Heart left ventricle (tissue), 13 donors: ENCODE measurements at regions not wholly inside any gene's neighbourhood (a gene's known extent, or its start where the extent isn't known, plus 50 kb on each side); places are given as distances from the start of the nearest gene placed in this dataset.

ENCODE experiments used
- CTCF ChIP-seq, 12 donors: fragments of 200-600 bp; sonication (generic) in 4 of 12; IDR thresholded peaks; one replicate each; pipeline versions ENCODE4 v1.5.0 to v1.8.0; 2018 to 2022; ENCODE audit warnings: antibody characterized with exemption in 12 of 12, mild to moderate bottlenecking in 5 of 12
- POLR2A ChIP-seq, 2 donors: fragments of 450-650 bp; IDR thresholded peaks; one replicate each; pipeline ENCODE4 v1.6.1; 2017; ENCODE audit warnings: antibody characterized with exemption in 2 of 2, mild to moderate bottlenecking in 2 of 2, moderate library complexity in 2 of 2
- donor health status: ischemic (EF 13 %, LVEDD 7.1; RV severe dilation, severe dysfunction).
- donor health status: DM: no; HTN: yes; CAD: no.
- donor health status: DM: no; HTN: no; CAD: no.
- donor health status: ischemic (EF 25% LVEDD 6.9; RV normal size, moderate dysfunction).
- donor health status: ischemic (EF 25% LVEDD 5.7; RV mildly dilated, moderate dysfunction).
- donor health status: ischemic (EF 35%, LVEDD 5.7; RV mildly dilated, moderate dysfunction).
- donor health status: nonischemic (EF 11% LVEDD 7.7; RV severe dilation, severe dysfunction).
- donor health status: DM: yes; HTN: yes; CAD: no.
- donor health status: PGD.
- donor health status: ischemic (EF 29% LVEDD 5.4; RV normal size, mild dysfunction).
- donor health status: nonischemic (EF 23%, LVEDD 6.1; RV moderate dilation, normal function).

- TF ChIP-seq CTCF (IDR thresholded peaks at IDR 0.05) (no peak), POLR2A (IDR thresholded peaks at IDR 0.05) (no peak)
Measured at GRCh38 chr7:40947566-40947965, 755.3 kb downstream of the INHBA start.
